ENCODE measurements at regions not wholly inside any gene's neighbourhood (a gene's known extent, or its start where the extent isn't known, plus 50 kb on each side); places are given as distances from the start of the nearest gene placed in this dataset.

- POLR2A ChIA-PET: no interaction called here
- CTCF ChIA-PET: interaction anchor here (0.6 kb wide), 1 partner anchor 1102 kb away, joined by 5 read pairs; no protein-coding TSS in a partner anchor
- TF ChIP-seq ELF4 (IDR thresholded peaks at IDR 0.05): no peak
- no peak for DNase-seq (ENCODE audit: extremely low spot score)
Measured at GRCh38 chr17:74052993-74053711, 150.3 kb upstream of the RPL38 start.

GRCh38 chr17:74053712-74054078, 149.8 kb upstream of the RPL38 start:
- POLR2A ChIA-PET: no interaction called here

GRCh38 chr17:74054249-74054648, 149.2 kb upstream of the RPL38 start:
- POLR2A ChIA-PET: no interaction called here
- DNase-seq (ENCODE audit: extremely low spot score): no peak
- TF ChIP-seq FOXM1 (IDR thresholded peaks at IDR 0.05; ENCODE audit: borderline replicate concordance) (no peak), HDGF (IDR thresholded peaks at IDR 0.05; ENCODE audit: borderline replicate concordance) (no peak), ELF4 (IDR thresholded peaks at IDR 0.05) (no peak), LEF1 (IDR thresholded peaks at IDR 0.05; ENCODE audit: borderline replicate concordance) (no peak), L3MBTL2 (conservative IDR thresholded peaks at IDR 0.05) (no peak), ARNT (IDR thresholded peaks at IDR 0.05) (no peak), TARDBP (IDR thresholded peaks at IDR 0.05) (no peak), FOXK2 (IDR thresholded peaks at IDR 0.05) (no peak), PKNOX1 (IDR thresholded peaks at IDR 0.05) (no peak), SP1 (IDR thresholded peaks at IDR 0.05) (no peak), SUZ12 (IDR thresholded peaks at IDR 0.05) (no peak), CTBP1 (IDR thresholded peaks at IDR 0.05; ENCODE audit: borderline replicate concordance) (no peak), BHLHE40 (IDR thresholded peaks at IDR 0.05; ENCODE audit: borderline replicate concordance) (no peak), NFRKB (IDR thresholded peaks at IDR 0.05) (no peak), ZNF384 (IDR thresholded peaks at IDR 0.05) (no peak), FOXA1 (IDR thresholded peaks at IDR 0.05) (no peak)
- CTCF ChIA-PET: no interaction called here

More at GRCh38 chr17:74053712-74054078, 149.8 kb upstream of the RPL38 start:
- no peak for DNase-seq (ENCODE audit: extremely low spot score)
- TF ChIP-seq BHLHE40 (IDR thresholded peaks at IDR 0.05; ENCODE audit: borderline replicate concordance): no peak
- no peak for TF ChIP-seq TARDBP (IDR thresholded peaks at IDR 0.05)
- TF ChIP-seq CTBP1 (IDR thresholded peaks at IDR 0.05; ENCODE audit: borderline replicate concordance): no peak
- TF ChIP-seq ZNF384 (IDR thresholded peaks at IDR 0.05): no peak
- no peak for TF ChIP-seq LEF1 (IDR thresholded peaks at IDR 0.05; ENCODE audit: borderline replicate concordance)
- TF ChIP-seq ELF4 (IDR thresholded peaks at IDR 0.05): no peak
- no peak for TF ChIP-seq SP1 (IDR thresholded peaks at IDR 0.05)
- CTCF ChIA-PET: no interaction called here

- ChIA-PET POLR2A (no interaction called here), CTCF (interaction anchor here (1.7 kb wide), 1 partner anchor 34 kb away, joined by 5 read pairs; no protein-coding TSS in a partner anchor)
- no peak for TF ChIP-seq ELF4 (IDR thresholded peaks at IDR 0.05)
- no peak for TF ChIP-seq ARNT (IDR thresholded peaks at IDR 0.05)
- TF ChIP-seq FOXA1 (IDR thresholded peaks at IDR 0.05): no peak
- no peak for TF ChIP-seq ZNF384 (IDR thresholded peaks at IDR 0.05)
- no peak for TF ChIP-seq HDGF (IDR thresholded peaks at IDR 0.05; ENCODE audit: borderline replicate concordance)
- no peak for TF ChIP-seq SUZ12 (IDR thresholded peaks at IDR 0.05)
- TF ChIP-seq SP1 (IDR thresholded peaks at IDR 0.05): no peak
- no peak for TF ChIP-seq FOXM1 (IDR thresholded peaks at IDR 0.05; ENCODE audit: borderline replicate concordance)
- no peak for DNase-seq (ENCODE audit: extremely low spot score)
Measured at GRCh38 chr17:74055508-74056160, 147.8 kb upstream of the RPL38 start.

GRCh38 chr17:74059479-74060240, 143.8 kb upstream of the RPL38 start:
- POLR2A ChIA-PET: no interaction called here
- CTCF ChIA-PET: interaction anchor here (1.0 kb wide), 1 partner anchor 11 kb away, joined by 3 read pairs; no protein-coding TSS in a partner anchor
- TF ChIP-seq L3MBTL2 (conservative IDR thresholded peaks at IDR 0.05) (no peak), LEF1 (IDR thresholded peaks at IDR 0.05; ENCODE audit: borderline replicate concordance) (no peak), ARNT (IDR thresholded peaks at IDR 0.05) (no peak), BHLHE40 (IDR thresholded peaks at IDR 0.05; ENCODE audit: borderline replicate concordance) (no peak), NFRKB (IDR thresholded peaks at IDR 0.05) (no peak)
- no peak for DNase-seq (ENCODE audit: extremely low spot score)

GRCh38 chr17:74061758-74062157, 141.7 kb upstream of the RPL38 start:
- DNase-seq (ENCODE audit: extremely low spot score): no peak
- TF ChIP-seq L3MBTL2 (conservative IDR thresholded peaks at IDR 0.05) (no peak), ELF4 (IDR thresholded peaks at IDR 0.05) (no peak), HDGF (IDR thresholded peaks at IDR 0.05; ENCODE audit: borderline replicate concordance) (no peak), ZNF384 (IDR thresholded peaks at IDR 0.05) (no peak), FOXM1 (IDR thresholded peaks at IDR 0.05; ENCODE audit: borderline replicate concordance) (no peak), BHLHE40 (IDR thresholded peaks at IDR 0.05; ENCODE audit: borderline replicate concordance) (no peak), LEF1 (IDR thresholded peaks at IDR 0.05; ENCODE audit: borderline replicate concordance) (no peak), TARDBP (IDR thresholded peaks at IDR 0.05) (no peak), PKNOX1 (IDR thresholded peaks at IDR 0.05) (no peak), CTBP1 (IDR thresholded peaks at IDR 0.05; ENCODE audit: borderline replicate concordance) (no peak), NFRKB (IDR thresholded peaks at IDR 0.05) (no peak), SP1 (IDR thresholded peaks at IDR 0.05) (no peak), SUZ12 (IDR thresholded peaks at IDR 0.05) (no peak)
- CTCF ChIA-PET: interaction anchor here (0.8 kb wide), 1 partner anchor 35 kb away, joined by 3 read pairs; no protein-coding TSS in a partner anchor
- POLR2A ChIA-PET: no interaction called here

Measured in HEK293T (cell line).